ENCODE measurements at regions not wholly inside any gene's neighbourhood (a gene's known extent, or its start where the extent isn't known, plus 50 kb on each side); places are given as distances from the start of the nearest gene placed in this dataset.

GRCh38 chr12:20197411-20197810 is 170.9 kb upstream of the PDE3A start:
- Mint-ChIP-seq H3K9me3 (ENCODE audit: unreplicated experiment) (no peaks in the 10 kb centered on the region), H3K4me3 (ENCODE audit: unreplicated experiment) (no peak overlapping the region), H3K4me1 (ENCODE audit: low read depth, unreplicated experiment) (no peaks in the 10 kb centered on the region), H3K36me3 (ENCODE audit: unreplicated experiment) (no peaks in the 10 kb centered on the region), H3K27ac (ENCODE audit: unreplicated experiment) (no peak overlapping the region), H3K27me3 (ENCODE audit: unreplicated experiment) (no peaks in the 10 kb centered on the region)
- TF ChIP-seq, protein P1, sequence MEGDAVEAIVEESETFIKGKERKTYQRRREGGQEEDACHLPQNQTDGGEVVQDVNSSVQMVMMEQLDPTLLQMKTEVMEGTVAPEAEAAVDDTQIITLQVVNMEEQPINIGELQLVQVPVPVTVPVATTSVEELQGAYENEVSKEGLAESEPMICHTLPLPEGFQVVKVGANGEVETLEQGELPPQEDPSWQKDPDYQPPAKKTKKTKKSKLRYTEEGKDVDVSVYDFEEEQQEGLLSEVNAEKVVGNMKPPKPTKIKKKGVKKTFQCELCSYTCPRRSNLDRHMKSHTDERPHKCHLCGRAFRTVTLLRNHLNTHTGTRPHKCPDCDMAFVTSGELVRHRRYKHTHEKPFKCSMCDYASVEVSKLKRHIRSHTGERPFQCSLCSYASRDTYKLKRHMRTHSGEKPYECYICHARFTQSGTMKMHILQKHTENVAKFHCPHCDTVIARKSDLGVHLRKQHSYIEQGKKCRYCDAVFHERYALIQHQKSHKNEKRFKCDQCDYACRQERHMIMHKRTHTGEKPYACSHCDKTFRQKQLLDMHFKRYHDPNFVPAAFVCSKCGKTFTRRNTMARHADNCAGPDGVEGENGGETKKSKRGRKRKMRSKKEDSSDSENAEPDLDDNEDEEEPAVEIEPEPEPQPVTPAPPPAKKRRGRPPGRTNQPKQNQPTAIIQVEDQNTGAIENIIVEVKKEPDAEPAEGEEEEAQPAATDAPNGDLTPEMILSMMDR (IDR thresholded peaks at IDR 0.05; ENCODE audit: partially characterized antibody, unreplicated experiment): no peak
- no peak for DNase-seq

- Mint-ChIP-seq H3K9me3 (ENCODE audit: unreplicated experiment) (no peaks in the 10 kb centered on the region), H3K27ac (ENCODE audit: unreplicated experiment) (no peak overlapping the region), H3K4me3 (ENCODE audit: unreplicated experiment) (no peak overlapping the region), H3K27me3 (ENCODE audit: unreplicated experiment) (peaks cover 1% of the 10 kb centered on the region), H3K36me3 (ENCODE audit: unreplicated experiment) (no peaks in the 10 kb centered on the region), H3K4me1 (ENCODE audit: low read depth, unreplicated experiment) (no peaks in the 10 kb centered on the region)
- no peak for DNase-seq
- TF ChIP-seq, protein P1 (IDR thresholded peaks at IDR 0.05; ENCODE audit: partially characterized antibody, unreplicated experiment): no peak
Measured at GRCh38 chr12:20199780-20200179, 168.6 kb upstream of the PDE3A start.

DNA sequence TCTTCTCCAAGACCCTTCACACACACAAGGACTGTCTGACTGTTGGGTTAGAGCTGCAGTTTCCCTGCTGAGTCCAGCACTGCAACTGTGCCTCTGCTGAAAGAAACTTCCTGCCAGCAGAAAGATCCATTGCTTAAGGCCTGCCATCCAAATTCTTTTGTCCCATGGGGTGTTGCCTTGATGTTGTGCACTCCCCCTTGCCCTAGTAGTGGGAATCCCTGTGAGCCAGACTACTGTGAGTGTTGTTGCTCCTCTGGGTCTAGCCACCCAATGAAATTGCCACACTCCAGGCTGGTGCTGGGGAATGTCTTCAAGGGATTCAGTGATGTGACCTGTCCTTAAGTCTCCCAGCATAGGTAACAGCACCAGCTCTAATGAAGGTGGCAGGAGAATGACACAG is 166.6 kb upstream of the PDE3A start:
- Mint-ChIP-seq H3K36me3 (ENCODE audit: unreplicated experiment) (no peaks in the 10 kb centered on the region), H3K4me3 (ENCODE audit: unreplicated experiment) (no peak overlapping the region), H3K27ac (ENCODE audit: unreplicated experiment) (no peak overlapping the region), H3K9me3 (ENCODE audit: unreplicated experiment) (no peaks in the 10 kb centered on the region), H3K27me3 (ENCODE audit: unreplicated experiment) (peaks cover 1% of the 10 kb centered on the region), H3K4me1 (ENCODE audit: low read depth, unreplicated experiment) (no peaks in the 10 kb centered on the region)
- DNase-seq: no peak
- TF ChIP-seq, protein P1 (IDR thresholded peaks at IDR 0.05; ENCODE audit: partially characterized antibody, unreplicated experiment): no peak

- Mint-ChIP-seq H3K27ac (ENCODE audit: unreplicated experiment) (no peak overlapping the region), H3K36me3 (ENCODE audit: unreplicated experiment) (no peaks in the 10 kb centered on the region), H3K9me3 (ENCODE audit: unreplicated experiment) (no peaks in the 10 kb centered on the region), H3K27me3 (ENCODE audit: unreplicated experiment) (peaks cover 1% of the 10 kb centered on the region), H3K4me1 (ENCODE audit: low read depth, unreplicated experiment) (no peaks in the 10 kb centered on the region), H3K4me3 (ENCODE audit: unreplicated experiment) (no peak overlapping the region)
- TF ChIP-seq, protein P1 (IDR thresholded peaks at IDR 0.05; ENCODE audit: partially characterized antibody, unreplicated experiment): no peak
- no peak for DNase-seq
Measured at GRCh38 chr12:20205854-20206253, 162.5 kb upstream of the PDE3A start.

- H3K4me1 Mint-ChIP-seq (ENCODE audit: low read depth, unreplicated experiment): no peaks in the 10 kb centered on the region
- no peaks in the 10 kb centered on the region for H3K36me3 Mint-ChIP-seq (ENCODE audit: unreplicated experiment)
- no peak overlapping the region for H3K4me3 Mint-ChIP-seq (ENCODE audit: unreplicated experiment)
- no peak for DNase-seq
- H3K27me3 Mint-ChIP-seq (ENCODE audit: unreplicated experiment): peaks cover 1% of the 10 kb centered on the region
- H3K27ac Mint-ChIP-seq (ENCODE audit: unreplicated experiment): no peak overlapping the region
- TF ChIP-seq, protein P1 (IDR thresholded peaks at IDR 0.05; ENCODE audit: partially characterized antibody, unreplicated experiment): no peak
- H3K9me3 Mint-ChIP-seq (ENCODE audit: unreplicated experiment): no peaks in the 10 kb centered on the region
Measured at GRCh38 chr12:20206410-20206809, 161.9 kb upstream of the PDE3A start.
